Heart right ventricle (tissue), 16 donors: ENCODE measurements at regions not wholly inside any gene's neighbourhood (a gene's known extent, or its start where the extent isn't known, plus 50 kb on each side); places are given as distances from the start of the nearest gene placed in this dataset.

ENCODE experiments used
- ATAC-seq, 8 donors: fragments of 200-7000 bp; cut with Tn5 transposase; one replicate each; pipeline ENCODE4 v1.9.1; 2020; ENCODE audit warnings: mild to moderate bottlenecking in 8 of 8, moderate library complexity in 8 of 8, moderate number of reproducible peaks in 1 of 8
- DNase-seq, 2 donors: peaks; one replicate each; pipeline ENCODE4 v3.0.0-alpha.2; 2020
- H3K27ac ChIP-seq, 10 donors: fragments of 200-600 bp; sonication (generic) in 2 of 10; one replicate each; pipeline versions ENCODE4 v1.5.0 to v1.8.0; 2020 to 2022; ENCODE audit warnings: mild to moderate bottlenecking in 3 of 10
- H3K27me3 ChIP-seq, 7 donors: fragments of 200-600 bp; one replicate each; pipeline ENCODE4 v1.8.0; 2021 to 2022; ENCODE audit warnings: mild to moderate bottlenecking in 2 of 7
- H3K36me3 ChIP-seq, 9 donors: fragments of 200-600 bp; sonication (generic) in 1 of 9; one replicate each; pipeline versions ENCODE4 v1.5.0 to v1.8.0; 2020 to 2022; ENCODE audit warnings: mild to moderate bottlenecking in 2 of 9
- H3K4me1 ChIP-seq, 9 donors: fragments of 200-600 bp; sonication (generic) in 1 of 9; one replicate each; pipeline versions ENCODE4 v1.5.0 to v1.8.0; 2020 to 2022; ENCODE audit warnings: mild to moderate bottlenecking in 4 of 9
- H3K4me3 ChIP-seq, 10 donors: fragments of 200-600 bp; sonication (generic) in 2 of 10; one replicate each; pipeline versions ENCODE4 v1.5.0 to v1.8.0; 2020 to 2022; ENCODE audit warnings: mild to moderate bottlenecking in 7 of 10, moderate library complexity in 2 of 10
- H3K9me3 ChIP-seq, 11 donors: fragments of 200-600 bp in 10 of 11; sonication (generic) in 2 of 11; one replicate each; pipeline versions ENCODE4 v1.5.0 to v1.8.0; 2013 to 2022; ENCODE audit warnings: mild to moderate bottlenecking in 2 of 11, control low read depth in 1 of 11, moderate library complexity in 1 of 11
- CTCF ChIP-seq, 9 donors: fragments of 200-600 bp; sonication (generic) in 2 of 9; IDR thresholded peaks; one replicate each; pipeline versions ENCODE4 v1.5.0 to v1.8.0; 2021 to 2022; ENCODE audit warnings: antibody characterized with exemption in 9 of 9, mild to moderate bottlenecking in 5 of 9, moderate library complexity in 1 of 9
- WGBS, 2 donors: extraction: QIAGEN DNeasy Blood & Tissue Kit; methylation state at CpG; one replicate each; pipeline ENCODE4 v1.1.7; 2013; ENCODE audit warnings: inconsistent platforms in 1 of 2; 5-methylcytosine and 5-hydroxymethylcytosine counted together
- intact Hi-C, 10 donors: fragments of 100-400 bp; cut with DNase I; formaldehyde crosslinking; loops; one replicate each; pipeline versions ENCODE4 v1.11.1 to v1.14.2; 2022
- donor health status: Arrhythmogenic right ventricular cardiomyopathy.
- donor health status: ischemic (EF 13 %, LVEDD 7.1; RV severe dilation, severe dysfunction).
- donor health status: healthy with polysubstance abuse.
- donor health status: DM: no; HTN: yes; CAD: no.
- donor health status: DM: no; HTN: no; CAD: no.
- donor health status: ischemic (EF 25% LVEDD 6.9; RV normal size, moderate dysfunction).
- donor health status: ischemic (EF 25% LVEDD 5.7; RV mildly dilated, moderate dysfunction).
- donor health status: healthy.
- donor health status: DM: yes; HTN: yes; CAD: no.
- donor health status: Ischemic cardiomyopathy.
- donor health status: ischemic (EF 35%, LVEDD 5.7; RV mildly dilated, moderate dysfunction).
- donor health status: nonischemic (EF 11% LVEDD 7.7; RV severe dilation, severe dysfunction).
- donor health status: DM: yes; HTN: yes; CAD: no.
- donor health status: PGD.
- donor health status: ischemic (EF 29% LVEDD 5.4; RV normal size, mild dysfunction).
- donor health status: nonischemic (EF 23%, LVEDD 6.1; RV moderate dilation, normal function).

DNA sequence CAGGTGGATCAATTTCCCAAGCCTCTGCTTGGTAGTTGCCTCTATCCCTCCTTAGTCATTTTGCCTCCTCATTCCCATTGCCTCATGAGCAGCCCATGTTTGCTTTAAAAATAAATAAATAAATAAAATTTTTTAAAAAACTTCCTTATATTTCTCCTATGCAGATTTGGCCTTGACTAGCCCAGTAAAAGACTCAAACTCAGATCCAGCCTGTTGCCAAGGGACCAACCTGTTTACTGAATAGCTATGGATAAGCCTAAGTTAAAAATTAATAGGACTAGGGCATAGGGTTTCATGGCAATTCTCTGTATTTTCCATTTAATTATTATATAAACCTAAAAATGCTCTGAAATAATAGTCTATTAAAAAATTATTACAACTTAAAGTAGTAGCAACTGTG, 384.4 kb downstream of the RSL24D1 start:
- no peak for ATAC-seq
- Histone ChIP-seq H3K27me3 (no peaks in the 10 kb centered on the region), H3K27ac (no peak overlapping the region), H3K4me3 (no peak overlapping the region), H3K4me1 (no peaks in the 10 kb centered on the region), H3K36me3 (no peaks in the 10 kb centered on the region), H3K9me3 (peaks cover 0 to 33% (median 0%) of the 10 kb centered on the region in 11 donors)
- DNase-seq: no peak
- intact Hi-C loops: no loop called here
- TF ChIP-seq CTCF (IDR thresholded peaks at IDR 0.05): no peak

- DNase-seq (no peak), ATAC-seq (no peak)
- H3K27me3 ChIP-seq: no peaks in the 10 kb centered on the region
- H3K27ac ChIP-seq: no peak overlapping the region
- no peak for TF ChIP-seq CTCF (IDR thresholded peaks at IDR 0.05)
- H3K4me1 ChIP-seq: no peaks in the 10 kb centered on the region
- intact Hi-C loops: no loop called here
- no peak overlapping the region for H3K4me3 ChIP-seq
- peaks cover 0 to 22% (median 0%) of the 10 kb centered on the region in 11 donors for H3K9me3 ChIP-seq
- no peaks in the 10 kb centered on the region for H3K36me3 ChIP-seq
Observed at GRCh38 chr15:54810496-54810895, 386.2 kb downstream of the RSL24D1 start.

- intact Hi-C loops: no loop called here
Observed at GRCh38 chr15:54810031-54810430, 386.7 kb downstream of the RSL24D1 start.

DNA sequence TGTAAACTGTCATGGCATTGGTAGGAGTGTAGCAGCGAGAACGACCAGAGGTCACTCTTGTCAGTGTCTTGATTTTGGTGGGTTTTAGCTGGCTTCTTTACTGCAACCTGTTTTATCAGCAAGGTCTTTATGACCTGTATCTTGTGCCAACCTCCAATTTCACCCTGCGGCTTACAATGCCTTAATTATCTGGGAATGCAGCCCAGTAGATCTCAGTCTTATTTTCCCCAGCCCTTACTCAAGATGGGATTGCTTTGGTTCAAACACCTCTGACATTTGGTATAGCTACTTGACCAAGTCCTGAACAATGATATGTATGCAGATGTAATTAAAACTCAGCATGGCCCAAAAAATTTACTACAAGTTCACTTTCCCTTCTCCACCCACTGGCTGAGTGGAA, 388.4 kb downstream of the RSL24D1 start:
- H3K27ac ChIP-seq: no peak overlapping the region
- DNase-seq: no peak
- no peaks in the 10 kb centered on the region for H3K36me3 ChIP-seq
- peaks cover 0 to 4% (median 0%) of the 10 kb centered on the region in 9 donors for H3K4me1 ChIP-seq
- TF ChIP-seq CTCF (IDR thresholded peaks at IDR 0.05): no peak
- 87 to 91% methylated on average over 3 of the region's 3 CpGs for WGBS, 2 donors
- intact Hi-C loops: no loop called here
- peaks cover 0 to 2% (median 0%) of the 10 kb centered on the region in 11 donors for H3K9me3 ChIP-seq
- no peaks in the 10 kb centered on the region for H3K27me3 ChIP-seq
- no peak overlapping the region for H3K4me3 ChIP-seq
- no peak for ATAC-seq

More at GRCh38 chr15:54810031-54810430, 386.7 kb downstream of the RSL24D1 start:
- DNase-seq (no peak), ATAC-seq (no peak)
- Histone ChIP-seq H3K4me1 (no peaks in the 10 kb centered on the region), H3K36me3 (no peaks in the 10 kb centered on the region), H3K27ac (no peak overlapping the region), H3K4me3 (no peak overlapping the region), H3K27me3 (no peaks in the 10 kb centered on the region), H3K9me3 (peaks cover 0 to 19% (median 0%) of the 10 kb centered on the region in 11 donors)
- no peak for TF ChIP-seq CTCF (IDR thresholded peaks at IDR 0.05)
- WGBS, 2 donors: 73 to 74% methylated on average over 2 of the region's 2 CpGs

- Histone ChIP-seq H3K4me3 (no peak overlapping the region), H3K9me3 (no peaks in the 10 kb centered on the region), H3K27me3 (no peaks in the 10 kb centered on the region), H3K27ac (no peak overlapping the region), H3K4me1 (peaks cover 0 to 9% (median 0%) of the 10 kb centered on the region in 9 donors), H3K36me3 (no peaks in the 10 kb centered on the region)
- ATAC-seq: no peak
- TF ChIP-seq CTCF (IDR thresholded peaks at IDR 0.05): no peak
- no peak for DNase-seq
- WGBS, 2 donors: 58 to 68% methylated on average over 1 of the region's 1 CpG
- intact Hi-C loops: no loop called here
Observed at GRCh38 chr15:54803987-54804386, 392.8 kb downstream of the RSL24D1 start.
